ENCODE measurements at regions not wholly inside any gene's neighbourhood (a gene's known extent, or its start where the extent isn't known, plus 50 kb on each side); places are given as distances from the start of the nearest gene placed in this dataset.
"Not testable (repeated sequence)": the region's sequence is repeated elsewhere in the genome, so short reads cannot be mapped to it uniquely, and the experiment has no call there.

DNA sequence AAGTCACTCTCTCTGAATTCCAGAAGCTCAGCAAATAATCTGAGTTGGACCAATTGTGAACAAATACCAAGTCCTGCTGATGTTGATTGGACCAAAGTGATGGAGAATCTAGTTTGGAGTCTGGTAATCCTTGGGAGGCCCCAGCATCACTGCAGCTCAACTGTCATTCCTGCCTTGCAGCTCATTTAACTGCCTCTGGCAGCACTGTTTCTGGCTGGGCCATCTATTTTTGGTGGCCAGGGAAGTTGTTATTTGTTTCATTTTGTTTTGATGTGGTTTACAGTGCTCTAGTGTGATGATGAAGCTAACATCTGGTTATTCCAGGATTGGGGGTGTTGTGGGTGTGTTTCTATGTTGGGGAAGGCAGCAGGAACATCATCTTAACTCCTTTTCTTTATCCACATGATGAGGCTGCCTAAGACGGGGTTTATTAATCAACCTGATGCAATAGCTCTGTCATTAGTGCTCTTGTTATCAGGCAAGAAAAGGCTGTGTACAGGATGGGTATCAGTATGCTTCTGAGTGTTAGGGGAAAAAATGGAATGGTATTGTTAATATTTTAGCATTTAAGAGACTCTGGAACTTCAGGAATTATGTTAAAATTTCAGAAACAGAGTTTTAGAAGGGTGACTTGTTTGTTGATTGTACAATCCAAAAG is 91.7 kb upstream of the SEC22B start:
- not testable (repeated sequence) for DNase-seq; H3K4me3 Mint-ChIP-seq; H3K4me1 Mint-ChIP-seq; ATAC-seq; H3K36me3 Mint-ChIP-seq (ENCODE audit: low read depth); H3K27me3 Mint-ChIP-seq; H3K9me3 ChIP-seq (ENCODE audit: control insufficient read depth, low read length, poor library complexity, severe bottlenecking); H3K27ac Mint-ChIP-seq

GRCh38 chr1:120264564-120264963 is 88.2 kb upstream of the SEC22B start:
- not testable (repeated sequence) for H3K36me3 Mint-ChIP-seq (ENCODE audit: low read depth); H3K27me3 Mint-ChIP-seq; H3K9me3 ChIP-seq (ENCODE audit: control insufficient read depth, low read length, poor library complexity, severe bottlenecking); ATAC-seq; DNase-seq; H3K4me3 Mint-ChIP-seq; H3K4me1 Mint-ChIP-seq; H3K27ac Mint-ChIP-seq

GRCh38 chr1:120262791-120263751 is 86.8 kb upstream of the SEC22B start:
- not testable (repeated sequence) for H3K36me3 Mint-ChIP-seq (ENCODE audit: low read depth)

GRCh38 chr1:120257778-120258105 is 81.4 kb upstream of the SEC22B start:
- H3K27ac Mint-ChIP-seq; DNase-seq; H3K4me1 Mint-ChIP-seq; H3K4me3 Mint-ChIP-seq; ATAC-seq; H3K36me3 Mint-ChIP-seq (ENCODE audit: low read depth); H3K9me3 ChIP-seq (ENCODE audit: control insufficient read depth, low read length, poor library complexity, severe bottlenecking); H3K27me3 Mint-ChIP-seq: not testable (repeated sequence)

More at GRCh38 chr1:120262791-120263751, 86.8 kb upstream of the SEC22B start:
- H3K27ac Mint-ChIP-seq; ATAC-seq; H3K4me3 Mint-ChIP-seq; H3K27me3 Mint-ChIP-seq; H3K4me1 Mint-ChIP-seq; H3K9me3 ChIP-seq (ENCODE audit: control insufficient read depth, low read length, poor library complexity, severe bottlenecking); DNase-seq: not testable (repeated sequence)

DNA sequence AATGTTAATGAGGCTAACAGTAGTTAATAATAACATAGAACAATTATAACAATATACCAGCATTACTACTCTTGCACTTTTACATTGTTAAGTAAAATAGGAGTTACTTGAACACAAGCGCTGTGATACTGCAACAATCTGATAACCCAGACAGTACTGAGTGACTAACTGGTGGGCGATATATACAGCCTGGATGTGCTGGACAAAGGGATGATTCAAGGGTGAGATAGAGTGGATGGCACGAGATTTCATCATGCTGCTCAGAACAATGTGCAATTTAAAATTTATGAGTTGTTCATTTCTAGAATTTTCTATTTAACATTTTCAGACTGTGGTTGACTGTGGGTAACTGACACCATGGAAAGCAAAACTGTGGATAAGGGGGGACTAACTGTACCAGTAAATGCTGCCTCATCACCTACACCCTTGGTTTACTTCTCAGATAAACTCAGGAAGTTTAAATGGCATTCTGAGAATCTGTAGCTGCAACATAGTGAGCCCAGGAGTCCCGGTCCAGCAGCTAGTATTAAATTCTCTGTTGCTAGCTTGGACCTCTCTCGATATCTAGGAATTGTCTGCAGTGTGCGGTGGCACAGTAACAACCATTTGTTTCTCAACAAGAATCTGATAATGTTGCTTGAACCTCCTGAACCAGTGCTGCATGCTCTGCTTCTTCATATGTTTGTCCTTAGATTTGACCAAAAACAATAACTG is 80.9 kb upstream of the SEC22B start:
- not testable (repeated sequence) for H3K27me3 Mint-ChIP-seq; H3K36me3 Mint-ChIP-seq (ENCODE audit: low read depth); H3K4me3 Mint-ChIP-seq; DNase-seq; ATAC-seq; H3K4me1 Mint-ChIP-seq; H3K9me3 ChIP-seq (ENCODE audit: control insufficient read depth, low read length, poor library complexity, severe bottlenecking); H3K27ac Mint-ChIP-seq

DNA sequence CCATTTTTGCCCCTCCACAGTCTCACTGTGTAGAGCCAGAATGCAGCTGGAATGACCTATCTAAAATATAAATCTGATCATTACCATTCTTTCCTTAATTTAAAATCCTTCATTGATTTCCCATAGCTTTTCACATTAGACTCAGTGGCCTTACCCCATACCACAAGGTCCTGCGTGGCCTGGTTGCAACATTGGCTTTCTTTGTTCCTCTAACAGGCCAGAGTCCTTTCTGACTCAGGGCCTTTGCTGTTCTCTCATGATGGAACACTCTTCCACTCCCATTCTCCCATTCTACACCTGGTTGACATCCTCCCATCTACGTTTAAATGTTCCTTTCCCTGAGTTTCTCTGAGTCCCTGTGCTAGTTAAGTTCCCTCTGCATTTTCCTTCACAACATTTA is 74.4 kb upstream of the SEC22B start:
- not testable (repeated sequence) for H3K4me1 Mint-ChIP-seq; ATAC-seq; H3K4me3 Mint-ChIP-seq; DNase-seq; H3K36me3 Mint-ChIP-seq (ENCODE audit: low read depth); H3K9me3 ChIP-seq (ENCODE audit: control insufficient read depth, low read length, poor library complexity, severe bottlenecking); H3K27me3 Mint-ChIP-seq; H3K27ac Mint-ChIP-seq

GRCh38 chr1:120248726-120249427 is 72.6 kb upstream of the SEC22B start:
- H3K27ac Mint-ChIP-seq; H3K9me3 ChIP-seq (ENCODE audit: control insufficient read depth, low read length, poor library complexity, severe bottlenecking); H3K4me3 Mint-ChIP-seq; ATAC-seq; H3K27me3 Mint-ChIP-seq; H3K4me1 Mint-ChIP-seq; DNase-seq; H3K36me3 Mint-ChIP-seq (ENCODE audit: low read depth): not testable (repeated sequence)

GRCh38 chr1:120248203-120248602 is 71.9 kb upstream of the SEC22B start:
- not testable (repeated sequence) for DNase-seq; H3K4me3 Mint-ChIP-seq; H3K27ac Mint-ChIP-seq; H3K27me3 Mint-ChIP-seq; H3K4me1 Mint-ChIP-seq; H3K36me3 Mint-ChIP-seq (ENCODE audit: low read depth); H3K9me3 ChIP-seq (ENCODE audit: control insufficient read depth, low read length, poor library complexity, severe bottlenecking); ATAC-seq

DNA sequence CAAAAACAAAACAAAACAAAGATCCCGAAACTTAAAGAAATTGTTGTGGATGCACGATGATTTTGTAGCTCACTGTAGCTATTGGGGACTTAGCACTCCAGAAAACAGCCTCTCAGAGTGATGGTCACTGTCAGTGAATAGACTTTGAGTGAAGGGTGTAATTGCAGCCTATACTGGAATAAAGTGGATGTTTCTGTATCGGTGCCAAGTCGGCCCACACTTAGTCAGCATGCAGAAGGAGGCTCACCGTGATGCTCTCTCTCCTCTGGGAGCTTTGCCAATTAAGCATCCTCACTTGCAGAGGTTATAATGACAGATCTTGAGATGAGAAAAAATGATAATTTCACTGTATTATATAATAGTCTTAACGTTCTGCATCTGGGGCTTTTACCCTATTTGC is 67.5 kb upstream of the SEC22B start:
- H3K4me1 Mint-ChIP-seq, DNase-seq, H3K4me3 Mint-ChIP-seq: not testable (repeated sequence)

GRCh38 chr1:120242582-120242981 is 66.3 kb upstream of the SEC22B start:
- DNase-seq; H3K4me3 Mint-ChIP-seq; H3K27ac Mint-ChIP-seq; H3K36me3 Mint-ChIP-seq (ENCODE audit: low read depth); H3K4me1 Mint-ChIP-seq; H3K27me3 Mint-ChIP-seq; H3K9me3 ChIP-seq (ENCODE audit: control insufficient read depth, low read length, poor library complexity, severe bottlenecking); ATAC-seq: not testable (repeated sequence)

More for the DNA sequence above, 67.5 kb upstream of the SEC22B start:
- H3K36me3 Mint-ChIP-seq (ENCODE audit: low read depth); H3K27ac Mint-ChIP-seq; ATAC-seq; H3K27me3 Mint-ChIP-seq; H3K9me3 ChIP-seq (ENCODE audit: control insufficient read depth, low read length, poor library complexity, severe bottlenecking): not testable (repeated sequence)

DNA sequence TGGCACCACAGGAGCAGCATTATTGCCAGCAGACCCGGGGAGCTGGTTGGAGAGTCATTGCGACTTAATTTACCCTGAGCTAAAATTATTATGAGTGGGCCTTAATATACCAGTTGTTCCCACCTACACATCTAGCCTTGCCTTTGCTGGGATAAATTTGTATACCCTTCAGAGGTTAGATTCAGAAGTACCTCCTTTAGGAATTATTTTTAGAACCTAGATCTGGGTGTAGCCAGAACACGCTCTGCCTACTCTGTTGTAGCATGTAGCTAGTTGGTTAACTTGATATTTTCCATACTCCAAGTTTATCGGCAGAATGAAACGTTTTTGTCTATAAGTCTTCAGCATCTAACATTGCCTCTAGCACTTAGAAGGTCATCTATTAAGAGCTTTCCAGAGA is 65.5 kb upstream of the SEC22B start:
- not testable (repeated sequence) for H3K27ac Mint-ChIP-seq; H3K4me1 Mint-ChIP-seq; H3K27me3 Mint-ChIP-seq; H3K36me3 Mint-ChIP-seq (ENCODE audit: low read depth); H3K9me3 ChIP-seq (ENCODE audit: control insufficient read depth, low read length, poor library complexity, severe bottlenecking); DNase-seq; ATAC-seq; H3K4me3 Mint-ChIP-seq

GRCh38 chr1:120240181-120240580 is 63.9 kb upstream of the SEC22B start:
- H3K4me1 Mint-ChIP-seq; H3K27me3 Mint-ChIP-seq; DNase-seq; H3K27ac Mint-ChIP-seq; H3K36me3 Mint-ChIP-seq (ENCODE audit: low read depth); H3K9me3 ChIP-seq (ENCODE audit: control insufficient read depth, low read length, poor library complexity, severe bottlenecking); ATAC-seq; H3K4me3 Mint-ChIP-seq: not testable (repeated sequence)

DNA sequence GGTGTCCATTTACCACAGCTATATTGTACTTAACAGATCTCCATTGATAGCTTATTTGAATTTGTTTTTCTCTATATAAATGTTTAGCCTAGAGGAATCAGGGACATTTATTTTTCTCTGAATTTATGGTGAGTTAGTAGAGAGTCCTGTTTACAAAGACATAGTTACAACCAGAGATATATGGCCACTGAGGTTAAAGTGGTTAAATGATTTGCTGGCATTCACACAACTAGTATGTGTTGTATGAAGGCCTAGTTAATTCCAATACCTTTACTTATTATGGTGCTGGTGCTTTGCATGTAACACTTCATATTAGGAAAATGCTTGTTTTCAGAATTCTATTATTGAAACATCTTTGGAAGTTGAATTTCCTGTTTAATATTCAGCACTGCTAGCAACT is 63.0 kb upstream of the SEC22B start:
- not testable (repeated sequence) for H3K36me3 Mint-ChIP-seq (ENCODE audit: low read depth); ATAC-seq; H3K9me3 ChIP-seq (ENCODE audit: control insufficient read depth, low read length, poor library complexity, severe bottlenecking); H3K27ac Mint-ChIP-seq; DNase-seq; H3K27me3 Mint-ChIP-seq; H3K4me3 Mint-ChIP-seq; H3K4me1 Mint-ChIP-seq
